Endodermal cell (in vitro differentiated cells): ENCODE measurements at regions not wholly inside any gene's neighbourhood (a gene's known extent, or its start where the extent isn't known, plus 50 kb on each side); places are given as distances from the start of the nearest gene placed in this dataset.

Experiments
- DNase-seq: peaks from one replicate; pipeline ENCODE4 v3.0.0-alpha.2; 2017
- H3K27ac ChIP-seq: 2 replicates; pipeline ENCODE4 v1.5.1; 2013; ENCODE audit warnings: mild to moderate bottlenecking, low read depth, low read length, moderate library complexity
- H3K27me3 ChIP-seq: 2 replicates; pipeline ENCODE4 v1.6.1; 2013; ENCODE audit warnings: mild to moderate bottlenecking, low read length, moderate library complexity; ENCODE audit not compliant: insufficient read depth, control insufficient read depth, poor library complexity, severe bottlenecking
- H3K36me3 ChIP-seq: 2 replicates; pipeline ENCODE4 v1.7.0; 2013; ENCODE audit warnings: mild to moderate bottlenecking, low read length, moderate library complexity; ENCODE audit not compliant: control insufficient read depth, insufficient read depth
- H3K4me1 ChIP-seq: one replicate; pipeline ENCODE4 v1.7.0; 2013; ENCODE audit warnings: low read length; ENCODE audit not compliant: control insufficient read depth, insufficient read depth
- H3K4me3 ChIP-seq: 2 replicates; pipeline ENCODE4 v1.5.1; 2013; ENCODE audit warnings: mild to moderate bottlenecking, low read length, moderate library complexity
- H3K9ac ChIP-seq: 2 replicates; pipeline ENCODE4 v1.6.1; 2013; ENCODE audit warnings: mild to moderate bottlenecking, low read length, moderate library complexity; ENCODE audit not compliant: poor library complexity, severe bottlenecking; ENCODE audit errors: extremely low read depth
- H3K9me3 ChIP-seq: 2 replicates; pipeline ENCODE4 v1.6.1; 2013; ENCODE audit warnings: mild to moderate bottlenecking, low read length, moderate library complexity; ENCODE audit not compliant: control insufficient read depth
- H3K27ac Mint-ChIP-seq: 2 replicates; pipeline ENCODE4 v1.8.0; 2020; ENCODE audit warnings: mixed read lengths
- H3K27me3 Mint-ChIP-seq: 2 replicates; pipeline ENCODE4 v1.8.0; 2021; ENCODE audit warnings: mild to moderate bottlenecking, mixed read lengths; ENCODE audit not compliant: insufficient read depth
- H3K36me3 Mint-ChIP-seq: 2 replicates; pipeline ENCODE4 v1.8.0; 2020; ENCODE audit warnings: low read depth, mixed read lengths
- H3K4me1 Mint-ChIP-seq: 2 replicates; pipeline ENCODE4 v1.8.0; 2020; ENCODE audit warnings: mixed read lengths
- H3K4me3 Mint-ChIP-seq: 2 replicates; pipeline ENCODE4 v1.8.0; 2020; ENCODE audit warnings: mild to moderate bottlenecking, moderate library complexity, mixed read lengths
- H3K9me3 Mint-ChIP-seq: 2 replicates; pipeline ENCODE4 v1.8.0; 2020; ENCODE audit warnings: mild to moderate bottlenecking, mixed read lengths
- CTCF ChIP-seq: fragments of 200-600 bp; sonication (generic); conservative IDR thresholded peaks from 2 replicates; pipeline ENCODE4 v1.5.0; 2021; ENCODE audit warnings: antibody characterized with exemption, mild to moderate bottlenecking
- WGBS, 2 experiments: methylation state at CpG; one replicate each; pipeline versions ENCODE4 v1.1.5 to v1.1.7; 2013; ENCODE audit warnings: missing lambda C conversion rate in 2 of 2, mixed read lengths in 1 of 2; ENCODE audit not compliant: insufficient coverage in 1 of 2, insufficient read length in 1 of 2; 5-methylcytosine and 5-hydroxymethylcytosine counted together

DNA sequence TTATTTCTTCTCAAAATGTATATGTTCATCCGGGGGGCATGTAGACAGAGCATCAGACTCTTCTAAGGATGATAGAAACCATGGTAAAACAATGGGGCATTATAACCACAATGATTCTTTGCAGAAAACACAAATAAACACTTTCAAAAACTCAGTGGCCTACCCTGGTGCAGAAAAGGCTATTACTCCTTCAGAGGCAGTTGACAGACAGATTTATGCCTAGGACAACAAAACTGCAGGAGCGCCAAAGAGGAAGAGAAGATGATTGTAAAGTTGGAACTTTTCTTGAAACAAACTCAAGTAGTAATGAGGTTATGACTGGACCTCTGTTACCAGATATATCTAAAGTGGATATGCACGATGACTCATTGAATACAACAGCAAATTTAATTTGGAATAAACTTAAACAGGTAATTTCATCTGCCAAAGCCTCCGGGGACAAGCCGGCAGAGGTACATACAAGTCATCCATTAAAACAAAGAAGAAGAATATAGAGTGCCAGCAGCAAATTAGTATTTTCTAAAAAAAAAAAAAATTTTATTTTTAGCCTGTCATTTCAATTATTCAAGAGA is 1068.4 kb upstream of the INTU start:
- Mint-ChIP-seq H3K9me3 (no peaks in the 10 kb centered on the region), H3K36me3 (no peaks in the 10 kb centered on the region)
- TF ChIP-seq CTCF: no peak

GRCh38 chr4:126568652-126569570 is 1063.8 kb upstream of the INTU start:
- Histone ChIP-seq H3K4me1 (no peaks in the 10 kb centered on the region), H3K27me3 (no peaks in the 10 kb centered on the region), H3K9ac (no peak overlapping the region), H3K4me3 (no peak overlapping the region), H3K27ac (no peak overlapping the region), H3K36me3 (no peaks in the 10 kb centered on the region), H3K9me3 (no peaks in the 10 kb centered on the region)
- H3K4me1 Mint-ChIP-seq: no peaks in the 10 kb centered on the region
- no peak overlapping the region for H3K27ac Mint-ChIP-seq
- no peak for DNase-seq
- no peaks in the 10 kb centered on the region for H3K9me3 Mint-ChIP-seq
- no peak for TF ChIP-seq CTCF
- no peaks in the 10 kb centered on the region for H3K27me3 Mint-ChIP-seq
- H3K4me3 Mint-ChIP-seq: no peak overlapping the region
- 82 to 84% methylated on average over 6 to 7 of the region's 7 CpGs for WGBS, 2 experiments
- no peaks in the 10 kb centered on the region for H3K36me3 Mint-ChIP-seq

More for the DNA sequence above, 1068.4 kb upstream of the INTU start:
- Mint-ChIP-seq H3K4me1 (no peaks in the 10 kb centered on the region), H3K4me3 (no peak overlapping the region), H3K27ac (no peak overlapping the region), H3K27me3 (no peaks in the 10 kb centered on the region)
- H3K27me3 ChIP-seq: no peaks in the 10 kb centered on the region
- no peak overlapping the region for H3K4me3 ChIP-seq
- no peaks in the 10 kb centered on the region for H3K9me3 ChIP-seq
- H3K4me1 ChIP-seq: no peaks in the 10 kb centered on the region
- H3K9ac ChIP-seq: no peak overlapping the region
- no peak overlapping the region for H3K27ac ChIP-seq
- 99% methylated on average over 4 of the region's 5 CpGs; no CpG with 5 or more reads in 1 of the 2 experiments for WGBS, 2 experiments
- no peaks in the 10 kb centered on the region for H3K36me3 ChIP-seq
- no peak for DNase-seq

DNA sequence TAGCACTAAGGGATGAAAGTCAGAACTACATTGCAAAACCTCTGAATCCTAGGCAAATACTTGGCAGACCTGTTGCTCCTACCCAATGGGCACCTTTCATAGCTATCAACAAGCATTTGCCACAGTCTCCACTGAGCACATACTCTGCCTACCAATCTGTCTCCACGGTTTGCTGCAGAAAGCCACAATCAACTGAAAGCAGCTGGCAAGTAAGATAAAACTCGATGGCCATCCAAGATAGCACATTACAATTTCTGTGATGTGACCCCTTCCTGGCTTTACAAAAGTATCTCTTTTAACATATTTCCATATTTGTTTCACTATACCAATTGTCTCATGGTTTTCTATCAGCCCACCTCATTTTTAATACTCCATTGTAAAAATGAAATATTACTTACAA is 1060.5 kb upstream of the INTU start:
- Histone ChIP-seq H3K9ac (no peak overlapping the region), H3K9me3 (no peaks in the 10 kb centered on the region), H3K36me3 (no peaks in the 10 kb centered on the region), H3K4me1 (no peaks in the 10 kb centered on the region), H3K27ac (no peak overlapping the region), H3K27me3 (no peaks in the 10 kb centered on the region), H3K4me3 (no peak overlapping the region)
- 79 to 88% methylated on average over 2 of the region's 2 CpGs for WGBS, 2 experiments
- no peaks in the 10 kb centered on the region for H3K4me1 Mint-ChIP-seq
- no peak for TF ChIP-seq CTCF
- no peaks in the 10 kb centered on the region for H3K9me3 Mint-ChIP-seq
- H3K27me3 Mint-ChIP-seq: no peaks in the 10 kb centered on the region
- H3K4me3 Mint-ChIP-seq: no peak overlapping the region
- no peak overlapping the region for H3K27ac Mint-ChIP-seq
- DNase-seq: no peak
- H3K36me3 Mint-ChIP-seq: no peaks in the 10 kb centered on the region
